RWPE1 (cell line): ENCODE measurements at regions not wholly inside any gene's neighbourhood (a gene's known extent, or its start where the extent isn't known, plus 50 kb on each side); places are given as distances from the start of the nearest gene placed in this dataset.

Experiments used
- CTCF ChIA-PET: fragments of 350-600 bp; sonication (Branson Sonifier 250); formaldehyde crosslinking; extraction: SDS; loops from one replicate; lab custom pipeline; 2021; lab: Yijun Ruan, JAX
- POLR2A ChIA-PET: fragments of 400-600 bp; formaldehyde crosslinking; extraction: SDS; loops from one replicate; lab custom pipeline; 2020; ENCODE audit warnings: antibody characterized with exemption; ENCODE audit not compliant: low non-redundant PET; lab: Yijun Ruan, JAX
- DNase-seq: peaks from one replicate; pipeline ENCODE4 v3.0.0; 2012; ENCODE audit warnings: low spot score
- H3K27ac ChIP-seq: fragments of 450-650 bp; 2 replicates; pipeline ENCODE4 v1.5.1; 2017
- TF ChIP-seq, protein P1 (sequence below): fragments of 450-650 bp; conservative IDR thresholded peaks from 2 replicates; pipeline ENCODE4 v1.5.1; 2017; ENCODE audit warnings: low read depth, mild to moderate bottlenecking

DNA sequence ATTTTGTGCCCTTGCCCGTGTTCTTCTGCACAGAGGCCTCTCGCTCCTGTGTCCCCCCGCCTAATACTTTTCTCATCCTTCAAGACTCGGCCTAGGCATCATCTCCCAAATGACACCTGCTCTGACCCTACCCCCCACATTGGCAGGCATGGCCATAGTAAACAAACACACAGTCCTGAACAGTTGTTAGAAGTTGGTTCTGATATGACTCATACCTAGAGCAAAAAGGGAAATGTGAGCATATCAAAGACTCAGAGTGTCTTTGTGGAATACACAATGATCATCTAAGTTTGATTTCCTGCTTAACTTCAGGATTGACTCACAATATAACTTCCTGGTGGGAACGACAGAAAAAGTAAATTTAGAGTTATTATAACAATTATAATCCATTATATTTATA, 120.5 kb downstream of the POLR2M start:
- no peak for DNase-seq
- ChIA-PET CTCF (no interaction called here), POLR2A (no interaction called here)
- TF ChIP-seq, protein P1, sequence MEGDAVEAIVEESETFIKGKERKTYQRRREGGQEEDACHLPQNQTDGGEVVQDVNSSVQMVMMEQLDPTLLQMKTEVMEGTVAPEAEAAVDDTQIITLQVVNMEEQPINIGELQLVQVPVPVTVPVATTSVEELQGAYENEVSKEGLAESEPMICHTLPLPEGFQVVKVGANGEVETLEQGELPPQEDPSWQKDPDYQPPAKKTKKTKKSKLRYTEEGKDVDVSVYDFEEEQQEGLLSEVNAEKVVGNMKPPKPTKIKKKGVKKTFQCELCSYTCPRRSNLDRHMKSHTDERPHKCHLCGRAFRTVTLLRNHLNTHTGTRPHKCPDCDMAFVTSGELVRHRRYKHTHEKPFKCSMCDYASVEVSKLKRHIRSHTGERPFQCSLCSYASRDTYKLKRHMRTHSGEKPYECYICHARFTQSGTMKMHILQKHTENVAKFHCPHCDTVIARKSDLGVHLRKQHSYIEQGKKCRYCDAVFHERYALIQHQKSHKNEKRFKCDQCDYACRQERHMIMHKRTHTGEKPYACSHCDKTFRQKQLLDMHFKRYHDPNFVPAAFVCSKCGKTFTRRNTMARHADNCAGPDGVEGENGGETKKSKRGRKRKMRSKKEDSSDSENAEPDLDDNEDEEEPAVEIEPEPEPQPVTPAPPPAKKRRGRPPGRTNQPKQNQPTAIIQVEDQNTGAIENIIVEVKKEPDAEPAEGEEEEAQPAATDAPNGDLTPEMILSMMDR: no peak
- H3K27ac ChIP-seq: no peak overlapping the region

DNA sequence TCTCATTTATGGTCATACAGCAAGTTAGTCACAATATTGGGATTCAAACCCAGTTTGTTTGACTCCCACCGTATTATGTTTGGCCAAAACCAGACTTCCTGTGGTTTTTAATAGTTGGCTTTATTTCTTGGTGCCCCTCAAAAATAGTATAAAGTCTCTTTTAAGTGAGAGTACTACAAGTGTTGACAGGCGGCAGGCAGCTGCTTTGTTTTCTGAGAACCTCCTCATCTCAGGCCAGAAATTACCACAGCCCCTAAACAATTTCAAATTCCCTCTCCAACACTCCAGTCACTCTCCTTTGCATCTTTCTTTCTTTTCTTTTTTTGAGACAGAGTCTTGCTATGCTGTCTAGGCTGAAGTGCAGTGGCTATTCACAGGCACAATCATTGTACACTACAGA, 121.5 kb downstream of the POLR2M start:
- CTCF ChIA-PET: no interaction called here
- TF ChIP-seq, protein P1: no peak
- no peak for DNase-seq
- no peak overlapping the region for H3K27ac ChIP-seq
- POLR2A ChIA-PET: no interaction called here

- DNase-seq: no peak
- ChIA-PET CTCF (interaction anchor here (1.6 kb wide), 1 partner anchor 29 kb away, joined by 6 read pairs; no protein-coding TSS in a partner anchor), POLR2A (no interaction called here)
- TF ChIP-seq, protein P1: no peak
- no peak overlapping the region for H3K27ac ChIP-seq
Measured at GRCh38 chr15:57832183-57832582, 125.7 kb downstream of the POLR2M start.

DNA sequence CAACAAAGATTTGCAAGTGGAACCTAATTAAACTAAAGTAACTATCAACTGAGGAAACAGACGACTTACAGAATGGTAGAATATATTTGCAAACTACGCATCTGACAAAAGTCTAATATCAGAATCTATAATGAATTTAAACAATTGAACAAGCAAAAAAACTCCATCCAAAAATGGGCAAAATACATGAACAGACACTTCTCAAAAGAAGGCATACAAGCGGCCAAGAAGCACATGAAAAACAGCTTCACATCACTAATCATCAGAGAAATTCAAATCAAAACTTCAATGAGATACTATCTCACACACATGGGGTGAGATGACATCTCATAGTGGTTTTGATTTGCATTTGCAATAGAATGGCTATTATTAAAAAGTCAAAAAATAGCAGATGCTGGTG, 128.6 kb downstream of the POLR2M start:
- TF ChIP-seq, protein P1: no peak
- no peak for DNase-seq
- ChIA-PET POLR2A (no interaction called here), CTCF (no interaction called here)
- H3K27ac ChIP-seq: no peak overlapping the region

DNA sequence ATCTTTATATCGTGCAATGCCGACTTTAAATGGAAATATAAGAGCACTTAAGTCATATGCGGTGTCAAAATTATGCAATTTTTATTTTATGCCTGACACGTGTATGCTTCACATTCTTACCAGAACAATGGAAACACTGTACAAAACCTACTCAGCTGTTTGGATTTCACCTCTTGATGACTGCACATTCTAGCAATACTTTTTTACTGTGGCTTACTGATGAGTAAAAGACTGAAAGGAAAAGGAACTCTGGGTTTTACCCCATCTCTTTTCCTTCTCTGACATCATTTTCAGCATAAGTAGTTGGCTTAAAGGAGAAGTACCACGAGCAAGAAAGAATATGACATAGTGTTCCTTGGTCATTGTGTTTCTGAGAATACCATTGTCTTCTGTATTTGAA, 142.8 kb downstream of the POLR2M start:
- POLR2A ChIA-PET: no interaction called here
- H3K27ac ChIP-seq: no peak overlapping the region
- TF ChIP-seq, protein P1: no peak
- CTCF ChIA-PET: interaction anchor here (0.6 to 0.9 kb wide), 2 partner anchors 117 to 164 kb away, joined by 3 to 4 read pairs; no protein-coding TSS in a partner anchor
- DNase-seq: no peak

GRCh38 chr15:57854531-57854930, 148.0 kb downstream of the POLR2M start:
- TF ChIP-seq, protein P1: no peak
- no peak overlapping the region for H3K27ac ChIP-seq
- ChIA-PET POLR2A (no interaction called here), CTCF (interaction anchor here (0.6 to 0.7 kb wide), 3 partner anchors 11 to 217 kb away, joined by 3 to 4 read pairs (median 3); no protein-coding TSS in a partner anchor)
- no peak for DNase-seq
